Coronary artery (tissue), 2 donors: ENCODE measurements at regions not wholly inside any gene's neighbourhood (a gene's known extent, or its start where the extent isn't known, plus 50 kb on each side); places are given as distances from the start of the nearest gene placed in this dataset.

ENCODE experiments used
- DNase-seq: peaks from one replicate; pipeline ENCODE4 v3.0.0-alpha.2; 2017; ENCODE audit warnings: low spot score
- H3K27ac ChIP-seq, 2 donors: fragments of 200-600 bp; sonication (generic); one replicate each; pipeline ENCODE4 v1.5.1; 2016 to 2019
- H3K4me3 ChIP-seq: fragments of 200-600 bp; sonication (generic); 2 replicates; pipeline ENCODE4 v1.5.1; 2016; ENCODE audit warnings: mild to moderate bottlenecking, moderate library complexity
- TF ChIP-seq, protein P1 (sequence below): fragments of 200-600 bp; sonication (generic); IDR thresholded peaks from one replicate; pipeline ENCODE4 v1.5.1; 2019; ENCODE audit warnings: antibody characterized with exemption

GRCh38 chrX:129139837-129140598 is 383.3 kb downstream of the SMARCA1 start:
- TF ChIP-seq, protein P1, sequence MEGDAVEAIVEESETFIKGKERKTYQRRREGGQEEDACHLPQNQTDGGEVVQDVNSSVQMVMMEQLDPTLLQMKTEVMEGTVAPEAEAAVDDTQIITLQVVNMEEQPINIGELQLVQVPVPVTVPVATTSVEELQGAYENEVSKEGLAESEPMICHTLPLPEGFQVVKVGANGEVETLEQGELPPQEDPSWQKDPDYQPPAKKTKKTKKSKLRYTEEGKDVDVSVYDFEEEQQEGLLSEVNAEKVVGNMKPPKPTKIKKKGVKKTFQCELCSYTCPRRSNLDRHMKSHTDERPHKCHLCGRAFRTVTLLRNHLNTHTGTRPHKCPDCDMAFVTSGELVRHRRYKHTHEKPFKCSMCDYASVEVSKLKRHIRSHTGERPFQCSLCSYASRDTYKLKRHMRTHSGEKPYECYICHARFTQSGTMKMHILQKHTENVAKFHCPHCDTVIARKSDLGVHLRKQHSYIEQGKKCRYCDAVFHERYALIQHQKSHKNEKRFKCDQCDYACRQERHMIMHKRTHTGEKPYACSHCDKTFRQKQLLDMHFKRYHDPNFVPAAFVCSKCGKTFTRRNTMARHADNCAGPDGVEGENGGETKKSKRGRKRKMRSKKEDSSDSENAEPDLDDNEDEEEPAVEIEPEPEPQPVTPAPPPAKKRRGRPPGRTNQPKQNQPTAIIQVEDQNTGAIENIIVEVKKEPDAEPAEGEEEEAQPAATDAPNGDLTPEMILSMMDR = no peak
- Histone ChIP-seq H3K27ac (no peak overlapping the region), H3K4me3 (no peak overlapping the region)
- no peak for DNase-seq

- DNase-seq = no peak
- Histone ChIP-seq H3K27ac (no peak overlapping the region), H3K4me3 (no peak overlapping the region)
- TF ChIP-seq, protein P1 = no peak
Observed at GRCh38 chrX:129125122-129125914, 398.0 kb downstream of the SMARCA1 start.

GRCh38 chrX:129123795-129124194 is 399.5 kb downstream of the SMARCA1 start:
- DNase-seq = no peak
- TF ChIP-seq, protein P1 = no peak
- no peak overlapping the region for H3K4me3 ChIP-seq
- no peak overlapping the region for H3K27ac ChIP-seq

DNA sequence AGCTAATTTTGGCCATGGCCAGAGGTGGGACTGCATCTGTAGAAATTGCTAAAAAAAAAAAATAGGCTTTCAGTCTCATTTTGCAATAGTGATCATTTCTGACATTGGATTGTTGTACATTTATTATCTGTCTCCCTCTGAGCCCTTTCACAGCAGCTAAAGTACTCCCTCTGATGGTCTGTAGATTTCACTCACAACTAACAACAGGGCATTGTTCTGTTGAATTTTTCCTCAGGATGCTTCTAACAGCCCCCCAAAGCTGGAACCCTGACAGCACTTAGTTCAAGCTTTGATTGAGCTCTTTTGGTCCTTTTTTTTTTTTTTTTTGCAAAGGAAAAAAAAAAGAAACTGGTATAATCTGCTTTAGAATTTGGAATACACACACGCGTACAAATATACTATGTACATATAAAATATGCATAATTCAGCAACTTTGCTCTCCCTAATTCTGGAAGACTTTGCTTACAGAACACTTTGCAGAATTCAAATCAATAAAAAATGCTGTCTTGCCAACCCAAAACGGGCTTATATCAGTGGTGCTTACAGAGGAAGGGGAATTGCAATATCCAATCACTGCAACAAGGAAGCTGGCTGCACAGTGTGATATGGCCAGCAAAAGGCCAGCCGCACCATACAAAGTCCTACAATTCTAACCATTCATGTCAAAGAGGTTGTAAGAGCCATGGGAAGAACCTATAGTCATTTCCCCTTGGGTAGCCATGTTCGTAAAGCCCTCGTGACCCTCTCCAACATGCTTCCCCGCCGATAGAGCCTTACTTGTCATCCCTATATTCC is 406.4 kb downstream of the SMARCA1 start:
- TF ChIP-seq, protein P1 = no peak
- H3K4me3 ChIP-seq = no peak overlapping the region
- H3K27ac ChIP-seq = no peak overlapping the region
- no peak for DNase-seq

DNA sequence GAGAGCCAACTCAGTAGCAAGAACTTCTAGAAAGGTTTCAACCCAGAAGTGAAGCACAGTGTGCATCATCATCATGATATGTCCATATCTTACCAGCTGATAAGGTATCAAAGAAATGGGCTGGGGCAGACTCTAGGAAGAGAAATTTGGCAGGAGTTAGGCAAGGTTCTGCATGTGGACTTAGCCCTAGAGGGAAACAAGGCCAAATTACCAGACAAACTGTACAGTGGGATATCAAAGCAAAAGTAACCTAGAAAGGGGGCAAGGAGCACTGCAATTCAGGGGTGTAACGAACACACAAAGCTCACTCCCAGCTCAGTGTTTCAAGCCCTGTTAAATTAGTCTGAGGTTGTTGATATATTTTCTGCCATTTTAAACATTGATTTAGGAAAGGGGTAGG is 407.4 kb downstream of the SMARCA1 start:
- H3K27ac ChIP-seq = no peak overlapping the region
- TF ChIP-seq, protein P1 = no peak
- no peak overlapping the region for H3K4me3 ChIP-seq
- no peak for DNase-seq

DNA sequence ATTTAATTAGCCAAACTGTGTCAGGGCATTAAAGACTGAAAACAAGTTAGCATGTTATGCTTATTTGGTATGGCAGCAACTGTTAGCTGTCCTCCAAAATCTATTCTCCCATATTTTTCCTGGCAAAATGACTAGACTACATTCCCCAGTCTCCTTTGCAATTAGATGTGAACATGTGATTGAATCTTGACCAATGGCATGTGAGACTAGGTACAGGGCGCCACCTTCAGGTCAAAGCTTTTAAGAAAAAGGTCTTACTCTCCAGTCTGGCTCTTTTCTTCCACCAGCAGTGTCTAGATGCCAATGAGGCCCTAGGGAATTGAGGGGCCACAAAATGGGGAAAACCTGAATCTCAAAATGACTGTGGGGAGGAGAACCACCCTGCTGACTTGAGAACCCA is 408.2 kb downstream of the SMARCA1 start:
- DNase-seq = no peak
- H3K27ac ChIP-seq = no peak overlapping the region
- TF ChIP-seq, protein P1 = no peak
- no peak overlapping the region for H3K4me3 ChIP-seq
